Esophagus squamous epithelium (tissue), 5 donors: ENCODE measurements at regions not wholly inside any gene's neighbourhood (a gene's known extent, or its start where the extent isn't known, plus 50 kb on each side); places are given as distances from the start of the nearest gene placed in this dataset.

Experiments
- DNase-seq: peaks from one replicate; lab custom pipeline; 2025; lab: John Stamatoyannopoulos, UW
- H3K27ac ChIP-seq, 4 donors: fragments of 200-600 bp; sonication (generic); one replicate each; pipeline ENCODE4 v1.5.1; 2016 to 2019; ENCODE audit warnings: mild to moderate bottlenecking in 1 of 4
- H3K27me3 ChIP-seq, 4 donors: fragments of 200-600 bp; sonication (generic); 1 replicate in 3 of 4; 2 replicates in 1 of 4; pipeline versions ENCODE4 v1.5.1 to v1.6.0; 2017 to 2021; ENCODE audit warnings: antibody characterized with exemption in 1 of 4
- H3K36me3 ChIP-seq, 3 donors: fragments of 200-600 bp; sonication (generic); one replicate each; pipeline ENCODE4 v1.5.1; 2016 to 2019
- H3K4me1 ChIP-seq, 3 donors: fragments of 200-600 bp; sonication (generic); one replicate each; pipeline ENCODE4 v1.5.1; 2017 to 2019
- H3K4me3 ChIP-seq, 4 donors: fragments of 200-600 bp; sonication (generic); 1 replicate in 3 of 4; 2 replicates in 1 of 4; pipeline ENCODE4 v1.5.1; 2016 to 2019; ENCODE audit warnings: mild to moderate bottlenecking in 2 of 4, moderate library complexity in 1 of 4
- H3K9me3 ChIP-seq, 3 donors: fragments of 200-600 bp; sonication (generic); one replicate each; pipeline ENCODE4 v1.5.1; 2016 to 2019
- POLR2A ChIP-seq, 4 donors: fragments of 450-650 bp; IDR thresholded peaks; one replicate each; pipeline ENCODE4 v1.6.1; 2017; ENCODE audit warnings: antibody characterized with exemption in 4 of 4, mild to moderate bottlenecking in 4 of 4, moderate library complexity in 3 of 4
- WGBS, 2 donors: methylation state at CpG; one replicate each; pipeline ENCODE4 v1.1.5; 2018; 5-methylcytosine and 5-hydroxymethylcytosine counted together
- intact Hi-C: fragments of 100-400 bp; cut with DNase I; formaldehyde crosslinking; loops from one replicate; pipeline ENCODE4 v1.15.0; 2022
- TF ChIP-seq, protein P1 (sequence below), 6 experiments: fragments of 450-650 bp in 4 of 6; fragments of 200-600 bp in 2 of 6; sonication (generic) in 2 of 6; IDR thresholded peaks; one replicate each; pipeline ENCODE4 v1.5.1; 2016 to 2019; ENCODE audit warnings: antibody characterized with exemption in 6 of 6, mild to moderate bottlenecking in 4 of 6, moderate library complexity in 4 of 6
- donor health status: DM: yes; HTN: yes; CAD: no.

DNA sequence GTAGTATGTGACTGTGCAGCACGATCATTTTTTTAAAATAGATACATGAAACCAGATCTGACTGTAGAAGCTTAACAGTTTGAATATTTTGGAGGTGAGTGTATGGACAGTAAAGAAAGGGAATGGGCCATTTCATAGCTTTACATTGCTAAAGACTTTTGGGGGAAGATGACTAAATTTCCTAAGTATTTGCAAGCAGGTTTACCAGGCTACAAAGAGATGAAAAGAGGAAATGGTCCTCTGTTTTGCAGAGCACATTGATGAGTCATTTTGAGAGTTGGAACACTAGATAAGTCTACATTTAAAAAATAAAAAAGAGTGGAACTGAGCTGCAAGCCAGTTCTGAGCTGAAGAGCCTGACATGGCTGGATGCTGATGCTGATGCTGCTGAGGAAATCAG, 115.7 kb upstream of the LRATD1 start:
- no peak overlapping the region for H3K27ac ChIP-seq
- WGBS, 2 donors = 52 to 70% methylated on average over 1 of the region's 1 CpG
- intact Hi-C loops = no loop called here
- H3K27me3 ChIP-seq = no peaks in the 10 kb centered on the region
- H3K36me3 ChIP-seq = no peaks in the 10 kb centered on the region
- TF ChIP-seq, protein P1, sequence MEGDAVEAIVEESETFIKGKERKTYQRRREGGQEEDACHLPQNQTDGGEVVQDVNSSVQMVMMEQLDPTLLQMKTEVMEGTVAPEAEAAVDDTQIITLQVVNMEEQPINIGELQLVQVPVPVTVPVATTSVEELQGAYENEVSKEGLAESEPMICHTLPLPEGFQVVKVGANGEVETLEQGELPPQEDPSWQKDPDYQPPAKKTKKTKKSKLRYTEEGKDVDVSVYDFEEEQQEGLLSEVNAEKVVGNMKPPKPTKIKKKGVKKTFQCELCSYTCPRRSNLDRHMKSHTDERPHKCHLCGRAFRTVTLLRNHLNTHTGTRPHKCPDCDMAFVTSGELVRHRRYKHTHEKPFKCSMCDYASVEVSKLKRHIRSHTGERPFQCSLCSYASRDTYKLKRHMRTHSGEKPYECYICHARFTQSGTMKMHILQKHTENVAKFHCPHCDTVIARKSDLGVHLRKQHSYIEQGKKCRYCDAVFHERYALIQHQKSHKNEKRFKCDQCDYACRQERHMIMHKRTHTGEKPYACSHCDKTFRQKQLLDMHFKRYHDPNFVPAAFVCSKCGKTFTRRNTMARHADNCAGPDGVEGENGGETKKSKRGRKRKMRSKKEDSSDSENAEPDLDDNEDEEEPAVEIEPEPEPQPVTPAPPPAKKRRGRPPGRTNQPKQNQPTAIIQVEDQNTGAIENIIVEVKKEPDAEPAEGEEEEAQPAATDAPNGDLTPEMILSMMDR (IDR thresholded peaks at IDR 0.05) = no peak
- TF ChIP-seq POLR2A (IDR thresholded peaks at IDR 0.05) = no peak
- H3K4me1 ChIP-seq = no peaks in the 10 kb centered on the region
- H3K4me3 ChIP-seq = no peak overlapping the region
- no peaks in the 10 kb centered on the region for H3K9me3 ChIP-seq
- no peak for DNase-seq

DNA sequence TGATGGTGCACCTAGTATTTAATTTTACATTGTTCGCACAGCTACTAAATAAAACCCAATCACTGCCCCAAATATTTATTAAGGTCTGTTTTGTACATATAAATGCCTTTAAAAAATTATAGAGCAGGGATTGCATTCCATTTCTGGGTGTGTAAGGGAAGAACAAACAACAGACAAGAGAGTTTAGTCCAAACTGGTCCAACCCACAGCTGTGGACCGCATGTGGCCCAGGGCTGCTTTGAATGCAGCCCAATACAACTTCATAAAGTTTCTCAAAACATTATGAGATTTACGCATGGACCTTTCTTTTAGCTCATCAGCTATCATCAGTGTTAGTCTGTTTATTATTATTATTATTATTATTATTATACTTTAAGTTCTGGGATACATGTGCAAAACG, 114.8 kb upstream of the LRATD1 start:
- intact Hi-C loops = no loop called here
- Histone ChIP-seq H3K27me3 (no peaks in the 10 kb centered on the region), H3K36me3 (no peaks in the 10 kb centered on the region), H3K9me3 (no peaks in the 10 kb centered on the region), H3K4me3 (no peak overlapping the region), H3K4me1 (no peaks in the 10 kb centered on the region), H3K27ac (no peak overlapping the region)
- 65 to 70% methylated on average over 4 of the region's 4 CpGs for WGBS, 2 donors
- no peak for TF ChIP-seq POLR2A (IDR thresholded peaks at IDR 0.05)
- DNase-seq = no peak

DNA sequence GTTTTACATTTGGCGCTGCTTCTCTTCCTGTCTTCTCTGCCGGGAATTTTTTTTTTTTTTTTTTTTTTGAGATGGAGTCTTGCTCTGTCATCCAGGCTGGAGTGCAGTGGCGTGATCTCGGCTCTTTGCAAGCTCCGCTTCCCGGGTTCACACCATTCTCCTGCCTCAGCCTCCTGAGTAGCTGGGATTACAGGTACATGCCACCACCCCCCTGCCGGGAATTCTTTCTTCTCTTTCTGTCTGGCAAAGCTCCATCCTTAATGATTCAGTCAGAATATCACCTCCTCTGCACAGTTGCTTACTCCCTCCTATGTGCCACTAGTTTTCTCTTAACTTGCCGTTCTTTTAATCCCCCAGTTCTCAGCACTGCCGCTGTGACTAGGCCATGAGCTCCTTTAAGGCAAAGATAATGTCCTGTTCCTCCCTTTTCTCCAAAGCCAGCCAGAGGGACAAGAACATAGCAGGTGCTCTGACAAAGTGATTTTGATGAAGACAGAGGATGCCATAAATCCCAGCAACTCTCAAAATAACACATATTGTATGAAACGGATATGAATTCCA, 112.1 kb upstream of the LRATD1 start:
- Histone ChIP-seq H3K9me3 (no peaks in the 10 kb centered on the region), H3K36me3 (no peaks in the 10 kb centered on the region), H3K4me3 (no peak overlapping the region), H3K27ac (no peak overlapping the region), H3K27me3 (no peaks in the 10 kb centered on the region), H3K4me1 (no peaks in the 10 kb centered on the region)
- intact Hi-C loops = no loop called here
- no peak for DNase-seq
- TF ChIP-seq POLR2A (IDR thresholded peaks at IDR 0.05) = no peak
- TF ChIP-seq, protein P1 (IDR thresholded peaks at IDR 0.05) = no peak
- 62 to 68% methylated on average over 10 of the region's 10 CpGs for WGBS, 2 donors

DNA sequence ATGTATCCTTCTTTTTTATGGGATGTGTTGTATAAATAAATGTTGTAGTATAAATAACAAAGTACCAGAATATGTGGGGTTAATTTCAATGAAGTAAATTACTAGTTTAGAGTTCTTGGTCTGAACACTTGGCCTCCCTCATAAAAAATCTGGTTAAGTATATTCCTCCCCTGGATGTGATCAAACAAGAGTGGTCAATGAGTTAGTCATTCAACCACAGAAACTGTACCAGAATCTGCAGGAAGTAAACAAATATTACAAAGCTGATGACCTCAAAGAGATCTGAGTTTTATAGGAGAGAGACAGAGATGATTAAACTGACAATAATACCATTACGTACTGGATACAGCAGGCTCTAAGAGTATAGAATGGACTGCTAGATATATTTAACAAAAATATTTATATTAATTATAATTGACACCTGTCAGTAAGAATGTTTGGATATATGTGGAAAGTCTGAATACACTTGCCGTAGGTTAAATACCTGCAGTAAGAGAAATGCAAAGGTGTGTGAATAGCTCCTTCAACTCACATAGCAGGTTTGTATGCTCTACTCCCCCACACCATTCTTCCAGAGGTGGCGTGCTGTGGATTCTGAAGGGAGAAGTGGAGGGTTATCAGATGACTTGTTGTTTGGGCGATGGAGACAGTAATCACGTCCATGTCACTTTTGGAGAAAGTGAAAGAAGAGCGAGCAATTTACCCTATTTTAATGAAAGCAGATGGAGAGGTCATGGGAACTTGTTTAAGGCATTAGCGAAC, 108.3 kb upstream of the LRATD1 start:
- Histone ChIP-seq H3K9me3 (no peaks in the 10 kb centered on the region), H3K4me1 (no peaks in the 10 kb centered on the region), H3K36me3 (no peaks in the 10 kb centered on the region), H3K27me3 (no peaks in the 10 kb centered on the region), H3K4me3 (no peak overlapping the region), H3K27ac (no peak overlapping the region)
- WGBS, 2 donors = 79 to 93% methylated on average over 7 of the region's 7 CpGs
- intact Hi-C loops = no loop called here
- DNase-seq = no peak
- no peak for TF ChIP-seq POLR2A (IDR thresholded peaks at IDR 0.05)
- TF ChIP-seq, protein P1 (IDR thresholded peaks at IDR 0.05) = no peak

DNA sequence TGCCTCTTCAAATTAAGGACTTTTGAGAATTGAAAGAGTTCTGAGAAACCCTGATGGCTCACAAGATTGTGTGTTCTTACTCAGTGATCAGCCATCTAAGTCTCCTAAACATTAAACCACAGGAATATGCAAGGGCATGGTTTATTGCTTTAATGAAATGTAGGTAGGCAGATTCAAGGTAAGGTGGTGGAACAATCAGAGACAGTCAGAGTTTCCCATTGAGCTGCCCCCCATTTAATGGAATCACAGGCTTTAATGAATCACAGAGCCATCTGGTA, 107.8 kb upstream of the LRATD1 start:
- intact Hi-C loops = no loop called here
- DNase-seq = no peak

More for the DNA sequence above, 107.8 kb upstream of the LRATD1 start:
- Histone ChIP-seq H3K9me3 (no peaks in the 10 kb centered on the region), H3K36me3 (no peaks in the 10 kb centered on the region), H3K27ac (no peak overlapping the region), H3K4me3 (no peak overlapping the region), H3K4me1 (no peaks in the 10 kb centered on the region), H3K27me3 (no peaks in the 10 kb centered on the region)
- TF ChIP-seq, protein P1 (IDR thresholded peaks at IDR 0.05) = no peak
- no peak for TF ChIP-seq POLR2A (IDR thresholded peaks at IDR 0.05)
